Mesothelial cell of epicardium (in vitro differentiated cells): ENCODE measurements at regions not wholly inside any gene's neighbourhood (a gene's known extent, or its start where the extent isn't known, plus 50 kb on each side); places are given as distances from the start of the nearest gene placed in this dataset.

ENCODE experiments used
- DNase-seq, 2 experiments: peaks; one replicate each; pipeline ENCODE4 v3.0.0; 2021; ENCODE audit warnings: low spot score in 2 of 2; ENCODE audit not compliant: unreplicated experiment in 2 of 2
- H3K27ac Mint-ChIP-seq: 2 replicates; pipeline ENCODE4 v1.8.0; 2021; ENCODE audit warnings: mixed read lengths
- H3K27me3 Mint-ChIP-seq: 2 replicates; pipeline ENCODE4 v1.8.0; 2021; ENCODE audit warnings: low read depth, mixed read lengths
- H3K36me3 Mint-ChIP-seq: 2 replicates; pipeline ENCODE4 v1.8.0; 2021; ENCODE audit warnings: mixed read lengths
- H3K4me1 Mint-ChIP-seq: 2 replicates; pipeline ENCODE4 v1.8.0; 2021; ENCODE audit warnings: mixed read lengths
- H3K4me3 Mint-ChIP-seq: 2 replicates; pipeline ENCODE4 v1.8.0; 2021; ENCODE audit warnings: mild to moderate bottlenecking, moderate library complexity, mixed read lengths
- H3K9me3 Mint-ChIP-seq: 2 replicates; pipeline ENCODE4 v1.8.0; 2021; ENCODE audit warnings: mixed read lengths
- CTCF ChIP-seq: fragments of 200-600 bp; sonication (generic); IDR thresholded peaks from one replicate; pipeline ENCODE4 v1.5.0; 2021; ENCODE audit warnings: antibody characterized with exemption; ENCODE audit not compliant: unreplicated experiment

- DNase-seq = no peak
- no peak for TF ChIP-seq CTCF
- Mint-ChIP-seq H3K36me3 (no peaks in the 10 kb centered on the region), H3K27ac (peak overlapping the region; percentile 47), H3K4me3 (no peak overlapping the region), H3K9me3 (no peaks in the 10 kb centered on the region), H3K4me1 (peaks cover 7% of the 10 kb centered on the region), H3K27me3 (no peaks in the 10 kb centered on the region)
These were observed 151.2 kb downstream of the OMA1 start for GRCh38 chr1:58395355-58395754.

DNA sequence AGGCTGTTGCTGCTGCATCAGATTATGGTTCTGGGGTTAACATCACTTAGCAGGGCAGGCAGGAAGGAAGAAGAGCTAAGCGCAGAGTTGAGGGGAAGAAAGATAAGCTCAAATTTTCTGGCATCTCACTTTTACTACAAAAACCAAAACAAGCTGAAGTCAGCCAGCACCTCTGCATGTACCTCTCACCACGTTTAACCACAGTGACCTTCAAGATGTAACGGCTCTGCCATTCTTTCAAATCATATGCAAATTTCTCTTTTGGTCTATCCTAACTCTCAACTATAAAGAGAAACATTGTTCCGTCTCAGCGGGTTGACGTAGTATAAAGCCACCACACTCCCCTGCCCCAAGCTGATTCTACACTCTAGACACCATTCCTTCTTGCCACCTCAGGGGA lies 154.4 kb downstream of the OMA1 start:
- no peaks in the 10 kb centered on the region for H3K27me3 Mint-ChIP-seq
- peaks cover 7% of the 10 kb centered on the region for H3K4me1 Mint-ChIP-seq
- H3K27ac Mint-ChIP-seq = no peak overlapping the region
- H3K4me3 Mint-ChIP-seq = no peak overlapping the region
- no peaks in the 10 kb centered on the region for H3K36me3 Mint-ChIP-seq
- no peaks in the 10 kb centered on the region for H3K9me3 Mint-ChIP-seq
- TF ChIP-seq CTCF = no peak
- no peak for DNase-seq

- no peak overlapping the region for H3K27ac Mint-ChIP-seq
- peaks cover 7% of the 10 kb centered on the region for H3K4me1 Mint-ChIP-seq
- no peaks in the 10 kb centered on the region for H3K9me3 Mint-ChIP-seq
- H3K36me3 Mint-ChIP-seq = no peaks in the 10 kb centered on the region
- TF ChIP-seq CTCF = no peak
- no peak for DNase-seq
- H3K4me3 Mint-ChIP-seq = no peak overlapping the region
- no peaks in the 10 kb centered on the region for H3K27me3 Mint-ChIP-seq
These were observed 155.0 kb downstream of the OMA1 start for GRCh38 chr1:58391514-58391913.

DNA sequence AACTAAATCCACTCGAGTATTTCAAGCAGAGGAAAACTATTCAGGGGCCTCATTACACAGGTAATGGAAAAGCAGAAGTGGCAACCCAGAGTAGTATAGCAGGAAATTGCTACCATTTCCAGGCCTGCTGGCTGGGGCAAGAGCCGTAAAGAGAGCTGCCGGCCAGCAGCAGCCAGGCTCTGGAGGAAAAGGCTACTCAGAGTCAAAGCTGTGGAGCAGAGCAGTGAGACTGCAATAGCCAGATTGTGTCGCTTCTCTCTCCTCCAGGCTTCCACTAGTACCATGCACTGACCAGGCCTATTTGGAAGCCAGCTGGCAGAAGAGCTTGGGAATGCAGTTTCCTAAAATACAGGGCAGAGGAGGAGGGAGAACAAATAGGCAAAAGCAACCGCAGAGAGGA lies 155.5 kb downstream of the OMA1 start:
- no peaks in the 10 kb centered on the region for H3K27me3 Mint-ChIP-seq
- peaks cover 5% of the 10 kb centered on the region for H3K4me1 Mint-ChIP-seq
- no peak for DNase-seq
- H3K4me3 Mint-ChIP-seq = no peak overlapping the region
- H3K36me3 Mint-ChIP-seq = no peaks in the 10 kb centered on the region
- TF ChIP-seq CTCF = no peak
- H3K9me3 Mint-ChIP-seq = no peaks in the 10 kb centered on the region
- no peak overlapping the region for H3K27ac Mint-ChIP-seq

DNA sequence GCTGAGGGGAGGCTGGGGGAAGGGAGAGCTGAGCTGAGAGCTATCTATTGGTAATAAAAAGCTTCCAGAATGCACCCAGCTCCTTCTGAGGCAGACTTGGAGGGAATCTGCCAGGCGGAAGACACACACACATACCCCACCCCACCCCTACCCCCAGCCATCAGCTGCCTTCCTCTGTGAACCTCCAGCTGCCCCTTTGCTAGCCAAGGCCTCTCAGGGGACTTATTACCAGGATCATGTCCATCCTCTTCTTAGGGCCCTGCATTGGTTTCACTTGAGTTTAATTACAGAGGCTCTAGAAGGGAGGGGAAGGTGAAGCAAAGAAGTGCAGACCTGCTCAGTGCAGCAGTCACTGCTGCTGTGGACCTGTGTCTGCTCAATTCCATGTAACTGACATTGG lies 156.4 kb downstream of the OMA1 start:
- no peaks in the 10 kb centered on the region for H3K9me3 Mint-ChIP-seq
- TF ChIP-seq CTCF = no peak
- H3K4me3 Mint-ChIP-seq = no peak overlapping the region
- no peak for DNase-seq
- H3K4me1 Mint-ChIP-seq = no peaks in the 10 kb centered on the region
- H3K27ac Mint-ChIP-seq = no peak overlapping the region
- no peaks in the 10 kb centered on the region for H3K36me3 Mint-ChIP-seq
- no peaks in the 10 kb centered on the region for H3K27me3 Mint-ChIP-seq

- Mint-ChIP-seq H3K36me3 (no peaks in the 10 kb centered on the region), H3K4me1 (no peaks in the 10 kb centered on the region), H3K27ac (no peak overlapping the region), H3K27me3 (no peaks in the 10 kb centered on the region), H3K4me3 (no peak overlapping the region), H3K9me3 (peaks cover 18% of the 10 kb centered on the region)
- DNase-seq = no peak
- TF ChIP-seq CTCF = no peak
These were observed 166.2 kb downstream of the OMA1 start for GRCh38 chr1:58380345-58380744.
